ENCODE measurements at regions not wholly inside any gene's neighbourhood (a gene's known extent, or its start where the extent isn't known, plus 50 kb on each side); places are given as distances from the start of the nearest gene placed in this dataset.
"Not testable (repeated sequence)": the region's sequence is repeated elsewhere in the genome, so short reads cannot be mapped to it uniquely, and the experiment has no call there.

GRCh38 chr4:82124365-82124764 is 249.4 kb downstream of the HNRNPD start:
- H3K27ac ChIP-seq (ENCODE audit: low read depth in 1 of 2, low read length in 1 of 2), result no peak overlapping the region
- H3K36me3 ChIP-seq (ENCODE audit: control insufficient read depth in 4 of 4, insufficient read depth in 4 of 4, low read length in 4 of 4), result no peaks in the 10 kb centered on the region
- no peak overlapping the region for H3K4me3 ChIP-seq
- no peak overlapping the region for H3K9ac ChIP-seq (ENCODE audit: insufficient read depth in 1 of 2, low read length in 2 of 2)
- no peaks in the 10 kb centered on the region for H3K27me3 ChIP-seq (ENCODE audit: control insufficient read depth in 3 of 3, insufficient read depth in 3 of 3, low read length in 2 of 3)
- DNase-seq (no peak), ATAC-seq (ENCODE audit: insufficient read depth, low FRiP score) (no peak)
- no peaks in the 10 kb centered on the region for H3K9me3 ChIP-seq (ENCODE audit: control insufficient read depth in 4 of 4, insufficient read depth in 3 of 4, low read length in 3 of 4)
- 66 to 81% methylated on average over 5 of the region's 5 CpGs for WGBS, 2 donors
- TF ChIP-seq CTCF (IDR thresholded peaks at IDR 0.05; ENCODE audit: control extremely low read depth, extremely low read depth), result no peak
- H3K4me1 ChIP-seq (ENCODE audit: control insufficient read depth in 5 of 5, insufficient read depth in 5 of 5, low read length in 5 of 5), result no peaks in the 10 kb centered on the region

- WGBS, 2 donors, result 55 to 56% methylated on average over 3 of the region's 3 CpGs
- Histone ChIP-seq H3K9ac (ENCODE audit: insufficient read depth in 1 of 2, low read length in 2 of 2) (no peak overlapping the region), H3K4me1 (ENCODE audit: control insufficient read depth in 5 of 5, insufficient read depth in 5 of 5, low read length in 5 of 5) (no peaks in the 10 kb centered on the region), H3K27me3 (ENCODE audit: control insufficient read depth in 3 of 3, insufficient read depth in 3 of 3, low read length in 2 of 3) (no peaks in the 10 kb centered on the region), H3K36me3 (ENCODE audit: control insufficient read depth in 4 of 4, insufficient read depth in 4 of 4, low read length in 4 of 4) (no peaks in the 10 kb centered on the region), H3K4me3 (no peak overlapping the region), H3K27ac (ENCODE audit: low read depth in 1 of 2, low read length in 1 of 2) (no peak overlapping the region), H3K9me3 (ENCODE audit: control insufficient read depth in 4 of 4, insufficient read depth in 3 of 4, low read length in 3 of 4) (no peaks in the 10 kb centered on the region)
- ATAC-seq (ENCODE audit: insufficient read depth, low FRiP score) (no peak), DNase-seq (no peak)
- no peak for TF ChIP-seq CTCF (IDR thresholded peaks at IDR 0.05; ENCODE audit: control extremely low read depth, extremely low read depth)
Measured at GRCh38 chr4:82123934-82124333, 249.9 kb downstream of the HNRNPD start.

- H3K9ac ChIP-seq (ENCODE audit: insufficient read depth in 1 of 2, low read length in 2 of 2); H3K4me1 ChIP-seq (ENCODE audit: control insufficient read depth in 5 of 5, insufficient read depth in 5 of 5, low read length in 5 of 5); ATAC-seq (ENCODE audit: insufficient read depth, low FRiP score); H3K36me3 ChIP-seq (ENCODE audit: control insufficient read depth in 4 of 4, insufficient read depth in 4 of 4, low read length in 4 of 4); H3K27me3 ChIP-seq (ENCODE audit: control insufficient read depth in 3 of 3, insufficient read depth in 3 of 3, low read length in 2 of 3); DNase-seq; H3K9me3 ChIP-seq (ENCODE audit: control insufficient read depth in 4 of 4, insufficient read depth in 3 of 4, low read length in 3 of 4); H3K4me3 ChIP-seq; H3K27ac ChIP-seq (ENCODE audit: low read depth in 1 of 2, low read length in 1 of 2): not testable (repeated sequence)
- 83 to 84% methylated on average over 2 of the region's 3 CpGs for WGBS, 2 donors
Measured at GRCh38 chr4:82115183-82115582, 258.6 kb downstream of the HNRNPD start.

- no peaks in the 10 kb centered on the region for H3K9me3 ChIP-seq (ENCODE audit: control insufficient read depth in 4 of 4, insufficient read depth in 3 of 4, low read length in 3 of 4)
- ATAC-seq (ENCODE audit: insufficient read depth, low FRiP score), result no peak
- no peak for TF ChIP-seq CTCF (IDR thresholded peaks at IDR 0.05; ENCODE audit: control extremely low read depth, extremely low read depth)
- H3K4me3 ChIP-seq, result no peak overlapping the region
- no peak overlapping the region for H3K27ac ChIP-seq (ENCODE audit: low read depth in 1 of 2, low read length in 1 of 2)
- H3K4me1 ChIP-seq (ENCODE audit: control insufficient read depth in 5 of 5, insufficient read depth in 5 of 5, low read length in 5 of 5), result no peaks in the 10 kb centered on the region
- no peak for DNase-seq
- no peak overlapping the region for H3K9ac ChIP-seq (ENCODE audit: insufficient read depth in 1 of 2, low read length in 2 of 2)
- 90 to 95% methylated on average over 2 of the region's 2 CpGs for WGBS, 2 donors
- H3K27me3 ChIP-seq (ENCODE audit: control insufficient read depth in 3 of 3, insufficient read depth in 3 of 3, low read length in 2 of 3), result no peaks in the 10 kb centered on the region
- no peaks in the 10 kb centered on the region for H3K36me3 ChIP-seq (ENCODE audit: control insufficient read depth in 4 of 4, insufficient read depth in 4 of 4, low read length in 4 of 4)
Measured at GRCh38 chr4:82108506-82108905, 265.3 kb downstream of the HNRNPD start.
